Body of pancreas (tissue), 4 donors: ENCODE measurements at regions not wholly inside any gene's neighbourhood (a gene's known extent, or its start where the extent isn't known, plus 50 kb on each side); places are given as distances from the start of the nearest gene placed in this dataset.
A peak's percentile ranks its signal among the peaks of the same experiment; 100 is the strongest.

Experiments
- ATAC-seq: fragments of 150-250 bp; one replicate; pipeline ENCODE4 v1.9.1; 2016
- DNase-seq, 4 donors: peaks; one replicate each; pipeline ENCODE4 v3.0.0-alpha.2; 2019
- H3K27ac ChIP-seq, 4 donors: fragments of 200-600 bp; sonication (generic); 1 replicate in 3 of 4; 2 replicates in 1 of 4; pipeline versions ENCODE4 v1.5.1 to v1.6.1; 2016 to 2019; ENCODE audit warnings: mild to moderate bottlenecking in 1 of 4, mixed read lengths in 1 of 4, moderate library complexity in 1 of 4
- H3K27me3 ChIP-seq, 2 donors: fragments of 200-600 bp; sonication (generic); one replicate each; pipeline ENCODE4 v1.6.0; 2016; ENCODE audit warnings: mild to moderate bottlenecking in 1 of 2
- H3K36me3 ChIP-seq, 2 donors: fragments of 200-600 bp; sonication (generic); replicated peaks in 1 of 2; 2 replicates each; pipeline ENCODE4 v1.5.1; 2016; ENCODE audit warnings: low read depth in 2 of 2; ENCODE audit not compliant: insufficient read depth in 1 of 2
- H3K4me1 ChIP-seq: fragments of 200-600 bp; sonication (generic); one replicate; pipeline ENCODE4 v1.6.0; 2016
- H3K4me3 ChIP-seq, 2 donors: fragments of 200-600 bp; sonication (generic); 1 replicate in 1 of 2; 2 replicates in 1 of 2; pipeline ENCODE4 v1.5.1; 2016 to 2019
- H3K9me3 ChIP-seq, 3 donors: fragments of 200-600 bp; sonication (generic); 1 replicate in 2 of 3; 2 replicates in 1 of 3; pipeline ENCODE4 v1.5.1; 2016
- CTCF ChIP-seq, 7 experiments: fragments of 450-650 bp in 4 of 7; fragments of 200-600 bp in 3 of 7; sonication (generic) in 3 of 7; IDR thresholded peaks; one replicate each; pipeline ENCODE4 v1.5.1; 2016 to 2019; ENCODE audit warnings: antibody characterized with exemption in 7 of 7
- POLR2A ChIP-seq, 3 donors: fragments of 450-650 bp; IDR thresholded peaks; one replicate each; pipeline ENCODE4 v1.6.1; 2016; ENCODE audit warnings: antibody characterized with exemption in 3 of 3, mild to moderate bottlenecking in 2 of 3
- WGBS, 2 donors: methylation state at CpG; one replicate each; pipeline ENCODE4 v1.1.5; 2017; 5-methylcytosine and 5-hydroxymethylcytosine counted together
- intact Hi-C: fragments of 100-400 bp; cut with DNase I; formaldehyde crosslinking; loops from one replicate; pipeline ENCODE4 v1.15.1; 2023

- intact Hi-C loops, result no loop called here
- 68 to 74% methylated on average over 1 of the region's 1 CpG for WGBS, 2 donors
- Histone ChIP-seq H3K9me3 (no peaks in the 10 kb centered on the region), H3K4me3 (no peak overlapping the region), H3K4me1 (no peaks in the 10 kb centered on the region), H3K36me3 (no peaks in the 10 kb centered on the region), H3K27ac (no peak overlapping the region), H3K27me3 (no peaks in the 10 kb centered on the region)
- TF ChIP-seq CTCF (IDR thresholded peaks at IDR 0.05) (no peak), POLR2A (IDR thresholded peaks at IDR 0.05) (no peak)
- DNase-seq (no peak), ATAC-seq (no peak)
Observed at GRCh38 chr12:102629262-102629888, 149.0 kb upstream of the IGF1 start.

- intact Hi-C loops, result no loop called here
- ATAC-seq (no peak), DNase-seq (no peak)
- WGBS, 2 donors, result 71 to 100% methylated on average over 1 of the region's 1 CpG
- TF ChIP-seq CTCF (IDR thresholded peaks at IDR 0.05), result no peak
- Histone ChIP-seq H3K4me3 (no peak overlapping the region), H3K36me3 (no peaks in the 10 kb centered on the region), H3K4me1 (no peaks in the 10 kb centered on the region), H3K27ac (no peak overlapping the region), H3K27me3 (no peaks in the 10 kb centered on the region), H3K9me3 (no peaks in the 10 kb centered on the region)
Observed at GRCh38 chr12:102625819-102626218, 145.5 kb upstream of the IGF1 start.

DNA sequence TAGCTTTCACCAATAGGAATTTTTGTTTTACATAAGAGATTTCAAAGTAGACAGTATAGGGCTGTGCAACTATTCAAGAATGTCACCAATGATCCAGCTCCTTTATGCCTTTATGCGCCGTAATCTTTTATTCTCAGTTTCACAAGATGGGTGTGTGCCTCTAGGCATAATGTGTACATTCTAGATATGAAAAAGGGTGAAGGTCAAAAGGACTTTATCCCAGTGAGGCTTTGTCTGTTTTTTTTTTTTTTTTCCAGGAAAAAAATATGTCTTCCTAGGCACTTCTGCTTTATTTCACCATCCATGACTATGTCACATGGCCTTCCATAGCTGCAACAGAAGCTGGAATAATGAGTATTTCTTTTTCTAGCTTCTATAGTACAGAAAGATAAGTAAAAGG lies 142.3 kb upstream of the IGF1 start:
- Histone ChIP-seq H3K4me1 (no peaks in the 10 kb centered on the region), H3K4me3 (no peak overlapping the region), H3K27ac (no peak overlapping the region), H3K36me3 (no peaks in the 10 kb centered on the region), H3K9me3 (no peaks in the 10 kb centered on the region), H3K27me3 (no peaks in the 10 kb centered on the region)
- TF ChIP-seq CTCF (IDR thresholded peaks at IDR 0.05), result no peak
- no peak for TF ChIP-seq POLR2A (IDR thresholded peaks at IDR 0.05)
- WGBS, 2 donors, result 97 to 98% methylated on average over 2 of the region's 2 CpGs
- intact Hi-C loops, result no loop called here
- DNase-seq, result no peak
- ATAC-seq, result no peak

GRCh38 chr12:102618197-102618877 lies 138.0 kb upstream of the IGF1 start:
- Histone ChIP-seq H3K4me1 (no peaks in the 10 kb centered on the region), H3K27me3 (no peaks in the 10 kb centered on the region), H3K4me3 (no peak overlapping the region), H3K9me3 (no peaks in the 10 kb centered on the region), H3K27ac (no peak overlapping the region), H3K36me3 (no peaks in the 10 kb centered on the region)
- intact Hi-C loops, result no loop called here
- ATAC-seq (no peak), DNase-seq (peak in 2 of 4 donors; percentile 2 to 5)
- TF ChIP-seq CTCF (IDR thresholded peaks at IDR 0.05) (no peak), POLR2A (IDR thresholded peaks at IDR 0.05) (no peak)
- 60 to 62% methylated on average over 5 of the region's 5 CpGs for WGBS, 2 donors

- ATAC-seq, result no peak
- intact Hi-C loops, result no loop called here
- Histone ChIP-seq H3K27ac (no peak overlapping the region), H3K9me3 (no peaks in the 10 kb centered on the region), H3K4me3 (no peak overlapping the region), H3K4me1 (no peaks in the 10 kb centered on the region), H3K27me3 (no peaks in the 10 kb centered on the region), H3K36me3 (no peaks in the 10 kb centered on the region)
- 19 to 44% methylated on average over 2 of the region's 2 CpGs for WGBS, 2 donors
- TF ChIP-seq POLR2A (IDR thresholded peaks at IDR 0.05), result no peak
- DNase-seq, result no peak
Observed at GRCh38 chr12:102616692-102617091, 136.3 kb upstream of the IGF1 start.
